HG02852 (cell line): ENCODE measurements at regions not wholly inside any gene's neighbourhood (a gene's known extent, or its start where the extent isn't known, plus 50 kb on each side); places are given as distances from the start of the nearest gene placed in this dataset.
"Not testable (repeated sequence)": the region's sequence is repeated elsewhere in the genome, so short reads cannot be mapped to it uniquely, and the experiment has no call there.

Source experiments
- ATAC-seq: cut with Tn5 transposase; IDR thresholded peaks from one replicate; pipeline ENCODE4 v1.9.1; 2021; ENCODE audit warnings: mild to moderate bottlenecking, moderate library complexity; ENCODE audit not compliant: unreplicated experiment

- no peak for ATAC-seq
Observed at GRCh38 chr5:96483878-96484277, 50.8 kb upstream of the PCSK1 start.

GRCh38 chr5:96487859-96488258, 54.8 kb upstream of the PCSK1 start:
- ATAC-seq, result no peak

- no peak for ATAC-seq
Observed at GRCh38 chr5:96489532-96489931, 56.5 kb upstream of the PCSK1 start.

- ATAC-seq, result no peak
Observed at GRCh38 chr5:96492459-96493047, 59.5 kb upstream of the PCSK1 start.

GRCh38 chr5:96493219-96493790, 60.3 kb upstream of the PCSK1 start:
- ATAC-seq, result no peak

GRCh38 chr5:96495412-96495811, 62.4 kb upstream of the PCSK1 start:
- ATAC-seq, result not testable (repeated sequence)

- ATAC-seq, result not testable (repeated sequence)
Observed at GRCh38 chr5:96497027-96497426, 64.0 kb upstream of the PCSK1 start.

- no peak for ATAC-seq
Observed at GRCh38 chr5:96499753-96500345, 66.8 kb upstream of the PCSK1 start.

- no peak for ATAC-seq
Observed at GRCh38 chr5:96501991-96502646, 69.1 kb upstream of the PCSK1 start.

- ATAC-seq, result no peak
Observed at GRCh38 chr5:96503501-96504236, 70.6 kb upstream of the PCSK1 start.

GRCh38 chr5:96506376-96506775, 73.3 kb upstream of the PCSK1 start:
- ATAC-seq, result no peak

GRCh38 chr5:96506866-96507527, 73.9 kb upstream of the PCSK1 start:
- ATAC-seq, result no peak

GRCh38 chr5:96509316-96509715, 76.3 kb upstream of the PCSK1 start:
- no peak for ATAC-seq

GRCh38 chr5:96509721-96510350, 76.8 kb upstream of the PCSK1 start:
- ATAC-seq, result no peak

- no peak for ATAC-seq
Observed at GRCh38 chr5:96516631-96517071, 83.6 kb upstream of the PCSK1 start.

- ATAC-seq, result no peak
Observed at GRCh38 chr5:96517295-96517694, 84.2 kb upstream of the PCSK1 start.

GRCh38 chr5:96520345-96520744, 87.3 kb upstream of the PCSK1 start:
- no peak for ATAC-seq

- ATAC-seq, result no peak
Observed at GRCh38 chr5:96522635-96523355, 89.7 kb upstream of the PCSK1 start.

- ATAC-seq, result no peak
Observed at GRCh38 chr5:96527768-96528661, 95.0 kb upstream of the PCSK1 start.
